ENCODE measurements at regions not wholly inside any gene's neighbourhood (a gene's known extent, or its start where the extent isn't known, plus 50 kb on each side); places are given as distances from the start of the nearest gene placed in this dataset.

GRCh38 chr6:88441346-88441745, 275.2 kb upstream of the CNR1 start:
- TF ChIP-seq CTCF (IDR thresholded peaks at IDR 0.05), result no peak
- TF ChIP-seq EZH2phosphoT487 (IDR thresholded peaks at IDR 0.05), result no peak
- no peak for TF ChIP-seq EZH2 (IDR thresholded peaks at IDR 0.05)

All from neural progenitor cell (in vitro differentiated cells).